T1000 (cell line): ENCODE measurements at regions not wholly inside any gene's neighbourhood (a gene's known extent, or its start where the extent isn't known, plus 50 kb on each side); places are given as distances from the start of the nearest gene placed in this dataset.
"Not testable (repeated sequence)": the region's sequence is repeated elsewhere in the genome, so short reads cannot be mapped to it uniquely, and the experiment has no call there.

Experiments
- DNase-seq: peaks from one replicate; lab custom pipeline; 2025; ENCODE audit warnings: mixed read lengths; lab: John Stamatoyannopoulos, UW

- no peak for DNase-seq
Measured at GRCh38 chr10:33609546-33609945, 275.1 kb upstream of the NRP1 start.

DNA sequence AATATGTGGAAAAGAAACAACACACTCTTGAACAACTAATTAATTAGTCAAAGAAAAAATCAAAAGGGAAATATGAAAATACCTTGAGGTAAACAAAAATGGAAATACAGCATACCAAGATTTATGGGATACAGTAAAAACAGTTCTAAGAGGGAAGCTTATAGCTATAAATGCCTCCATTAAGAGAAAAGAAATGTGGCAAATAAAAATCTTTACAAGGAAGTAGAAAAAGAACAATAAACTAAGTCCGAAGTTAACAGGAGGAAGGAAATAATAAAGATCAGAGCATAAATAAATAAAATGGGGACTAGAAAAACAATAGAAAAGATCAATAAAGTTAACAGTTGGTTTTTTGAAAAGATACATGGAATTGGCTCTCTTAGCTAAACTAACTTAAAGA, 267.8 kb upstream of the NRP1 start:
- DNase-seq: no peak

GRCh38 chr10:33600381-33600780, 265.9 kb upstream of the NRP1 start:
- peak; percentile 90 for DNase-seq

GRCh38 chr10:33596422-33596821, 262.0 kb upstream of the NRP1 start:
- no peak for DNase-seq

- DNase-seq: no peak
Measured at GRCh38 chr10:33594475-33594874, 260.0 kb upstream of the NRP1 start.

DNA sequence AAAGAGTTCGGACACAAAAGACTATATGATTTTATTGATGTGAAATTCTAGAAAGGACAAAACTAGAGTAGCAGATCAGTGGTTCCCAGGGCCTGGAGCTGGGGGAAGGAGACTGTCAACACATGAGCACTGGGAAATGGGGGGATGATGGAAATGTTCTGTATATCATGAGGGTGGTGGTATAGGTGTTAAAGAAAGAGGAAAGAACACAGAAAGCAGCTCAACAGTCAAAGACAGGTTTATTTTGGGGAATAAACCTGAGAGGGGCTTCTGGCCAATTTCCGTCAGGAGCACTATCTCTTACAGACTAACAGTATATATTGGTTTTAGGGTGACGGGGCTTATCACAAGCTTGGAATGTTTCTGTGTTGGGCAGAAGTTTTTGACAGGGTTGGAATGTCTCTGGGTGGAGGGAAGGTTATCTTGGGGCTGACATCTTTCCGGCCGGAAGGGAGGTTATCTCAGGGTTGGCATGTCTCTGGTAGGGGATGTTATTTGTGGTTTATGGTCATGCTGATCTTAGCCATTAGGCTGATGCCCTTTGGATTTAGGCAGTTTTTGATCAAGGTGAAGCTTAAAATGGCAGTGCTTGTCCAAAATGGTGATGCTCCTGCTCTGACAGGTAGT, 254.6 kb upstream of the NRP1 start:
- no peak for DNase-seq

- not testable (repeated sequence) for DNase-seq
Measured at GRCh38 chr10:33584596-33584995, 250.1 kb upstream of the NRP1 start.

DNA sequence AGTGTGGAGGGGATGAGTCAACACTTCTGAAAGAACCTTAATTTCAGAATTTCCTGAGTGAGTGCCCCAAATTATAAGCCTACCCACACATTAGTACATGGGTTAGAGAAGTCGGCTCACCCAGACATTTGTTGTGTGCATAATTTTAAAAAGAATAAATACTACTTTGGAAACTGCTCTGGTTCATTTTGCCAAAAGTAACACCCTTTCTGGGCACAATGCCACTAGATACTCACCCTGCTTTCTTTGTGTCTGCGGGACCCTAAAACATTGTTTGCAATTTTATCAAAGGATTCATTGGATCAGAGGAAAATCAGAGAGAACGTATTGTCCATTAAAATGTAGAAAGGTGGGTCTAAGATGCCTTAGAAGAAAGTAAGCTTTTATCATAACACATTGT, 245.5 kb upstream of the NRP1 start:
- no peak for DNase-seq

GRCh38 chr10:33573606-33574005, 239.1 kb upstream of the NRP1 start:
- DNase-seq: no peak

DNA sequence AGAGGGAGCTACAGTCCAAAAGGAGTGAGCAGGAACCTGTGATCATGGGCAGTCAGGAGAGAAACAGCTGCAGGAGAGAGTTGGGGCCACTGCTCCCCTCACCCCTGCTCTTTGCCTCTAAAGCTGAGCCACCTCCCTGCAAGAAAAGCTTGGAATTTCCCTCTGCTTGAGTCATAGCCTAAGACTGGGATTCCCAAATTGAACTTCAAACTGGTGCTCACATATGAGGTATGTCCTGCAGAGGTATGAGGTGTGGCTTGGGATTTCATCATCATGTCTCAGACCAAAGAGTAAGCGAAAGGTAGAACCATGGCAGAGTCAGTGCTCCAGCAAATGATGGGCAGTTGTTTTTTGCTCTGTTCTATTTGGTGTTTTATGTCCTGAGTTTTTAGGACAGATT, 237.1 kb upstream of the NRP1 start:
- no peak for DNase-seq

- no peak for DNase-seq
Measured at GRCh38 chr10:33570495-33570894, 236.0 kb upstream of the NRP1 start.

GRCh38 chr10:33569702-33570101, 235.2 kb upstream of the NRP1 start:
- no peak for DNase-seq

GRCh38 chr10:33566426-33566825, 232.0 kb upstream of the NRP1 start:
- no peak for DNase-seq

- DNase-seq: no peak
Measured at GRCh38 chr10:33566001-33566400, 231.5 kb upstream of the NRP1 start.

GRCh38 chr10:33565231-33565630, 230.8 kb upstream of the NRP1 start:
- DNase-seq: no peak

- no peak for DNase-seq
Measured at GRCh38 chr10:33559105-33559504, 224.6 kb upstream of the NRP1 start.

DNA sequence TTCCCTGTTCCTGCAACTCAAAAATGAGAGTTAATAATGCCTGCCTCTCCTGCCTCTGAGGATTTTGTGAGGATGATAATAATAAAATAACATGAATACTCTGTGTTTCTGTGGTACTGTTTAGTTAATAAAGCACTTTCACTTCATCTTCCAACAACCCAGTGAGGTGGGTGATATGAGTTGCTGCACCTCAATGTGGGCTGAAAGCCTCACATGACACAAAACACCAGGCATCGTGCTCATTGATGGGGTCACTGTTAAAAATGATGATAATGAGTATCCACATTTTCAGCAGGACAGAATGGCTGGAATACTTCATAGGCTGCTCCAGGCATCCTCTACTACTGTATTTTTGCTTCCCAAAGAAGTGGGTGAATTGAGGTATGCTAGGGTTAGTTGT, 222.8 kb upstream of the NRP1 start:
- DNase-seq: no peak

DNA sequence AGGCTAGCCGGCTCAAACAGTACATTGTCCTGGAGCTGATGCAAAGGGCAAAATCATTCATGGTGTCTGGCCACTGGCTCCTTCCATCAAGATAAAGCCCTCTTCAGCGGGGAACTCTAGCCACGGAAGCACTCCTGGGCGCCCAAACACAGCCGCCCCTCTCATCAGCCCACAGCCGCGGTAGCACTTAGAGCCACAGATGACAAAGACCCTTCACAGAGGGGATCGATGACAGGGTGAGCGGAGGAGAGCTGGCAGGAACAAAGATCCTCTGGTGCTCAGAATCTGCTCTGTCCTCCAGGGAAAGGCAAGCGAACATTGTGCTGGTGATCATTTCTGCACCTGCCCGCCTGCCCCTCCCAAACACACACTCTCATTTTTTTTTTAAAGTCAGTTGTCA, 222.2 kb upstream of the NRP1 start:
- DNase-seq: no peak

- DNase-seq: no peak
Measured at GRCh38 chr10:33556103-33556502, 221.6 kb upstream of the NRP1 start.

GRCh38 chr10:33553748-33554571, 219.5 kb upstream of the NRP1 start:
- no peak for DNase-seq

GRCh38 chr10:33552290-33552689, 217.8 kb upstream of the NRP1 start:
- no peak for DNase-seq

DNA sequence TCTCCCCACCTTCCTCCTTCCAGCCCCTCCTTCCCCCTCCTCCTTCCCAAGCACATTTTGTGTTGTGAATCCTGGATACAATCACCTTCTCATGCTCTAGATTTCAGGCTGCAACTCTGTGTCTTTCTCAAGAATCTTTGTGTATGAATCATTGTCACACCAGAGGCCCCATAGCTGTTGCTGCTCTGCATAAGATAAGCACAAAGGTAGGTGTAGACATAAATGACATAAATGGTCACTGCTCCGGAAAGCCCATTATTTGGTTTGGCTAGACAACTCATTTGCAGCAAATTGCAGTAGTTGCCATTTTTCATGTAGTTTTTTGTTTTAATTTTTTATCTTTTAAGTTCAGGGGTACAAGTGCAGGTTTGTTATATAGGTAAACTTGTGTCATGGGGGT, 216.3 kb upstream of the NRP1 start:
- DNase-seq: no peak

DNA sequence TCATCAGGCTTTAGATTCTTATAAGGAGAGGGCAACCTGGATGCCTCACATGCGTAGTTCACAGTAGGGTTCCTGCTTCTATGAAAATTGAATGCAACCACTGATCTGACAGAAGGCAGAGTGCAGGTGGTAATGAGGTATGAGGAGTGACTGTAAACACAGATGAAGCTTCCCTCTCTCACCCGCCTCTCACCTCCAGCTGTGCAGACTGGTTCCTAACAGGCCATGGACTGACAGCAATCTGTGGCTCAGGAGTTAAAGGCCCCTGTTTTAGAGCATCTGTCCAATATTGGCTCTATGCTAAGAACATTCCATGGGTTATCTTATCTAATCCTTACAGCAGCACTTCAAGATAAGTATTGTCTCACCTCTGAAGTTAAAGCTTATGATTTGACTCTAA, 213.5 kb upstream of the NRP1 start:
- DNase-seq: no peak

DNA sequence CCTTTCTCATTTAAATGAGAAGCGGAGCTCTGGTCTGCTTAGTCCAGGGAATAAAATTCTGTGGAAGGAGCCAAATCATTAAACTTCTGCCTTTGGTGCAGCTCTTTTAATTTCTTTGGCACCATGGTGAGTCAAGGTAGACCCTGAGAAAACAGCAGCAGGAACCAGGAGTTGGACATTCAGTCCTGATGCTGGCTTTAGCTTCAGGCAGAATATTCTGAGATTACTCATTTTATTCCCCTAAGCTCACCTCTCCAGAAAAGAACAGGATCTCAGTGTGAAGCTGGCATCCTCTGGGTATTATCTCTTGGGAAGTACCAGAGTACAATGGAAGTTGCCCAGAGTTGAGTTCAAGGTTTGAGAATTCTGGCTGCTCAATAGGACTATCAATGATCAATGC, 211.6 kb upstream of the NRP1 start:
- no peak for DNase-seq
